Activated naive CD4-positive, alpha-beta T cell treated with anti-CD3 and anti-CD28 coated beads, Interleukin-2, amount 10 ng/mL, durations not matched to agents 7 days and 5 days (primary cell): ENCODE measurements at regions not wholly inside any gene's neighbourhood (a gene's known extent, or its start where the extent isn't known, plus 50 kb on each side); places are given as distances from the start of the nearest gene placed in this dataset.

Source experiments
- CTCF ChIA-PET: fragments of 350-600 bp; sonication (Branson Sonifier 250); formaldehyde crosslinking; loops from one replicate; lab custom pipeline; 2021; ENCODE audit warnings: antibody characterized with exemption; lab: Charles Lee
- DNase-seq: peaks from one replicate; pipeline ENCODE4 v3.0.0-alpha.2; 2020
- H3K27ac Mint-ChIP-seq: one replicate; pipeline ENCODE4 v1.8.0; 2021; ENCODE audit warnings: mild to moderate bottlenecking, moderate library complexity, mixed read lengths
- H3K27me3 Mint-ChIP-seq: one replicate; pipeline ENCODE4 v1.8.0; 2021; ENCODE audit warnings: mild to moderate bottlenecking, mixed read lengths
- H3K36me3 Mint-ChIP-seq: one replicate; pipeline ENCODE4 v1.8.0; 2021; ENCODE audit warnings: mixed read lengths
- H3K4me1 Mint-ChIP-seq: one replicate; pipeline ENCODE4 v1.8.0; 2021; ENCODE audit warnings: mixed read lengths
- H3K4me3 Mint-ChIP-seq: one replicate; pipeline ENCODE4 v1.8.0; 2021; ENCODE audit warnings: mild to moderate bottlenecking, moderate library complexity, mixed read lengths
- H3K9me3 Mint-ChIP-seq: one replicate; pipeline ENCODE4 v1.8.0; 2021; ENCODE audit warnings: mixed read lengths

DNA sequence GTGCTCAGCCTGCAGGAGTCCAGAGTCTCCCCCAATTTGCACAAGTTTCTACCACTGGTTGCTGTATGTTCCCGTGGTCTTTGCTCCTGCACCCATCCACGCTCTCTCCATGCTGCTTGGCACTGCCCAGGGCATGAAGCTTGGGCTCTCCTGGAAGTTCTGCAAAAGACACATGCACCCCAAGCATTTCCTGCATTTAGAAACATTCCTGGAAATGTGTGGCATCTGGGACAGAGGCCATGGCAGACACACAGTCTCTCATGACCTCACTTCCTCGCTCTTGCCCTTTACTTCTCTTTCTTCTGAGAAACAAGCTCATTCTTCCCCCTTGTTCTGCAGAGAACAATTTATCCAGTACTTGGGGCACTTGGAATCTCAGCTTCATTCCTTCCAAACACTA lies 489.5 kb downstream of the BUD13 start:
- H3K27me3 Mint-ChIP-seq = no peaks in the 10 kb centered on the region
- DNase-seq = no peak
- H3K4me1 Mint-ChIP-seq = no peaks in the 10 kb centered on the region
- CTCF ChIA-PET = no interaction called here
- no peak overlapping the region for H3K4me3 Mint-ChIP-seq
- no peak overlapping the region for H3K27ac Mint-ChIP-seq
- H3K9me3 Mint-ChIP-seq = no peaks in the 10 kb centered on the region
- no peaks in the 10 kb centered on the region for H3K36me3 Mint-ChIP-seq

- Mint-ChIP-seq H3K9me3 (no peaks in the 10 kb centered on the region), H3K36me3 (no peaks in the 10 kb centered on the region), H3K4me1 (no peaks in the 10 kb centered on the region), H3K27me3 (no peaks in the 10 kb centered on the region), H3K4me3 (no peak overlapping the region), H3K27ac (no peak overlapping the region)
- CTCF ChIA-PET = no interaction called here
- no peak for DNase-seq
Measured at GRCh38 chr11:116282481-116282880, 490.3 kb downstream of the BUD13 start.

GRCh38 chr11:116281173-116282160 lies 491.3 kb downstream of the BUD13 start:
- H3K4me1 Mint-ChIP-seq = no peaks in the 10 kb centered on the region
- no peak overlapping the region for H3K4me3 Mint-ChIP-seq
- DNase-seq = no peak
- no peak overlapping the region for H3K27ac Mint-ChIP-seq
- no peaks in the 10 kb centered on the region for H3K36me3 Mint-ChIP-seq
- no peaks in the 10 kb centered on the region for H3K27me3 Mint-ChIP-seq
- CTCF ChIA-PET = no interaction called here
- H3K9me3 Mint-ChIP-seq = no peaks in the 10 kb centered on the region

GRCh38 chr11:116279511-116279910 lies 493.3 kb downstream of the BUD13 start:
- Mint-ChIP-seq H3K27me3 (peaks cover 1% of the 10 kb centered on the region), H3K36me3 (no peaks in the 10 kb centered on the region), H3K4me3 (no peak overlapping the region), H3K4me1 (no peaks in the 10 kb centered on the region), H3K27ac (no peak overlapping the region), H3K9me3 (no peaks in the 10 kb centered on the region)
- CTCF ChIA-PET = no interaction called here
- no peak for DNase-seq

DNA sequence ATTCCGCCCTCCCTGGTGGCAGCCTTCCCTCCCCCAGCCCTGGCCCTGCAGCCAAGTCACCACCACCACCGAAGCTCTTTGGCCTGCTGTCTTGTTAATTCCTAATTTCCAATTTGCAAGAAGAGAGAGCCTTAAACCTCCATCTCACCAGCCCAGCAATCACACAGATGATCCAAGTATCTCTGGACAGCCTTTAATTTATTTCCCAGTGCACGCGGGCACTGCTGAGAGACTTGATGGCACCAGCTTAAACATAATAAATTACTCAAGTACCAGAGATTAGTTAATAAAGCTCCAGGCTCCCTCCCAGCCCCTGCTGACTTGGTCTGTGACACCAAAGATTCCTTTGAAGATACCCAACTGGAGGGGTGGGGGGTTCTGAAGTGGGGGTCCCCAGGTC lies 494.7 kb downstream of the BUD13 start:
- CTCF ChIA-PET = no interaction called here
- H3K9me3 Mint-ChIP-seq = no peaks in the 10 kb centered on the region
- H3K27ac Mint-ChIP-seq = no peak overlapping the region
- DNase-seq = no peak
- H3K4me1 Mint-ChIP-seq = no peaks in the 10 kb centered on the region
- no peak overlapping the region for H3K4me3 Mint-ChIP-seq
- peaks cover 4% of the 10 kb centered on the region for H3K27me3 Mint-ChIP-seq
- no peaks in the 10 kb centered on the region for H3K36me3 Mint-ChIP-seq

DNA sequence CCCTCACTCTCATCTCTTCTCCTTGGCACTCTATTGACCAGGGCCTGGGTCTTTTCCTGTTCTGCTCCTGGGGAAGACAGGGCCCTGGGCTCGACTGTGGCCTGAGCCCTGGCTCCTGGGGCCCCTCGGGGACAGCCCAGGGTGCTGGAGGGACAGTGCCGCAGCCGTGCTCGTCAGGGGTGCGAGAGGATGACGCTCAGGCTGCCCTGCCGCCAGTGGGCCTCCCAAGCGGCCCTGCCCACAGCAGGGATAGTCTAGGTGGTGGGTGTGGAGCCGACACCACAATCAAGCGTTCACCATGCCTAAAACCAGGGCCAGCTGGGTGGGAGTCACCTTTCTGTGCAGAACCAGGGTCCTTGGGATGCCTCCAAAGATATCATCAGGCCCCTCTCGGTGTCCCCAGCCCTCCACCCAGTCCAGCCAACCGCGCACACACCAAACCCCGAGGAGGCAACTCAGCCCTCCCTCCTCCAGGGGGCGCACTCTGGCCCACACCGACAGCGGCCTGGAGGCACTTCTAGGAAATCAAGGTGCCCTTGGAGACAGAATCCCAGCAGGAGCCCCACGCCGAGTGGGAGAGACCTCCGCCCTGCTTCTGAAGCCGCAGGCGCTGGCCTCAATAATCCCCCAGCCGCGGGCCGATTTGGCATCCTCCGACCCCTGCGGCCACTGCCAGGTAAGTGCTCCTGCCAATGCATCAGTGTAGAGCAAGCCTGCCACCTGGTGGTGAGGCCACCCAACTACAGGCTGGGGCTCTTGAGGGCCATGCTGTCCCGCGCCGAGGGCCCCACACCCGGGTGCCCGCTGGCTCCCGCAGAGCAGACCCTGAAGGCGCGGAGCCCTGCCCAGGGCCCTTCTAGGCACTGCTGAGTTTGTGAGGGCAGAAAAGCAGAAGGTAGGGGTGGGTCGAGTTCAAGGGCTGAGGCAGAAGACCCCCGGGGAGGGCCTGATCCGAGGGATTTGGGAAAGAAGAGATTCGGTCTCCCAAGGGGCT lies 496.4 kb downstream of the BUD13 start:
- Mint-ChIP-seq H3K4me3 (no peak overlapping the region), H3K27me3 (peaks cover 4% of the 10 kb centered on the region), H3K4me1 (no peaks in the 10 kb centered on the region), H3K36me3 (no peaks in the 10 kb centered on the region), H3K9me3 (no peaks in the 10 kb centered on the region), H3K27ac (no peak overlapping the region)
- DNase-seq = peak; percentile 84
- CTCF ChIA-PET = no interaction called here

DNA sequence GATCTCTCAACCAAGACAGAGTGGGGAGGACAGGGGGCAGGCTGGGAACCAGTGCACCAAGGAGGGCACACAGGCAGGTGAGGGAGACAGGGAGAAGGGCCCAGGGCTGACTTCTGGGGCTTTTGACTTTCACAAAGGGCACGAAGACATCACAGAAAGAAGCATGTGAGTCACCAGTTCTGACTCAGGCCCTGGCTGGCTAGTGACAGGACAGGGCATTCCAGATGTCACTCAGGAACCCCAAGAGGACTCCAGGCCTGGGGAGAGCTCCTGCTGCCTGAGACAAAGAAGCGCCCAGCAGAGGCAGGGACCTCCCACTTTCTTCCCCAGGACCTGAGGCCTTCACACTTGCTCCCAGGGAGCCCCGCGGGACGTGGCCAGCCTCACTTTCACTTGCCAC lies 497.2 kb downstream of the BUD13 start:
- no peak for DNase-seq
- H3K9me3 Mint-ChIP-seq = no peaks in the 10 kb centered on the region
- H3K27me3 Mint-ChIP-seq = peaks cover 6% of the 10 kb centered on the region
- H3K36me3 Mint-ChIP-seq = no peaks in the 10 kb centered on the region
- H3K4me1 Mint-ChIP-seq = no peaks in the 10 kb centered on the region
- H3K4me3 Mint-ChIP-seq = no peak overlapping the region
- no peak overlapping the region for H3K27ac Mint-ChIP-seq
- CTCF ChIA-PET = no interaction called here

GRCh38 chr11:116274521-116274920 lies 498.3 kb downstream of the BUD13 start:
- CTCF ChIA-PET = no interaction called here
- H3K9me3 Mint-ChIP-seq = no peaks in the 10 kb centered on the region

GRCh38 chr11:116272181-116272789 lies 500.5 kb downstream of the BUD13 start:
- H3K27me3 Mint-ChIP-seq = peaks cover 7% of the 10 kb centered on the region
- no peak overlapping the region for H3K4me3 Mint-ChIP-seq
- H3K9me3 Mint-ChIP-seq = no peaks in the 10 kb centered on the region
- CTCF ChIA-PET = no interaction called here
- DNase-seq = no peak
- H3K36me3 Mint-ChIP-seq = no peaks in the 10 kb centered on the region
- H3K4me1 Mint-ChIP-seq = no peaks in the 10 kb centered on the region
- H3K27ac Mint-ChIP-seq = no peak overlapping the region

More at GRCh38 chr11:116274521-116274920, 498.3 kb downstream of the BUD13 start:
- Mint-ChIP-seq H3K4me3 (no peak overlapping the region), H3K4me1 (no peaks in the 10 kb centered on the region), H3K36me3 (no peaks in the 10 kb centered on the region), H3K27me3 (peaks cover 7% of the 10 kb centered on the region), H3K27ac (no peak overlapping the region)
- no peak for DNase-seq

DNA sequence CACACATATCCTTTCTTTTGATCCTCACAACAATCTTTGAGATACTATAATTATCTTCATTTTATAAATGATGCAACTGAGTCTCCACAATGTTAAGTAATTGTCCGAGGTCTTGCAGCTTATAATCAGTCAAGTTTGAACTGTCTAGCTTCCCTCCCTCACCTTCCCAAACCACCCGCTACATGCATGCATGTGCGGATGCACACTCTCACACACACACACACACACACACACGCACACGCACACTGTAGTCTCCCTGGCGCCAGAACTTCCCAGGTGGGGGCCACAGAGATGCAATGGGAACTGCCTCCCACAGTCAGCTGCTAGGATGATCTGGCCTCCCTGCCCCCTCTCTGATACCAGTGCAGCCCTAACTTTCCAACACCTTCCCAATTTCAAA lies 501.3 kb downstream of the BUD13 start:
- H3K27me3 Mint-ChIP-seq = peaks cover 7% of the 10 kb centered on the region
- no peak overlapping the region for H3K4me3 Mint-ChIP-seq
- H3K27ac Mint-ChIP-seq = no peak overlapping the region
- no peaks in the 10 kb centered on the region for H3K9me3 Mint-ChIP-seq
- DNase-seq = no peak
- no peaks in the 10 kb centered on the region for H3K36me3 Mint-ChIP-seq
- no peaks in the 10 kb centered on the region for H3K4me1 Mint-ChIP-seq
- CTCF ChIA-PET = no interaction called here

- no peaks in the 10 kb centered on the region for H3K9me3 Mint-ChIP-seq
- CTCF ChIA-PET = no interaction called here
- no peaks in the 10 kb centered on the region for H3K4me1 Mint-ChIP-seq
- H3K4me3 Mint-ChIP-seq = no peak overlapping the region
- H3K27me3 Mint-ChIP-seq = peaks cover 7% of the 10 kb centered on the region
- H3K27ac Mint-ChIP-seq = no peak overlapping the region
- no peak for DNase-seq
- no peaks in the 10 kb centered on the region for H3K36me3 Mint-ChIP-seq
Measured at GRCh38 chr11:116267146-116267545, 505.6 kb downstream of the BUD13 start.

DNA sequence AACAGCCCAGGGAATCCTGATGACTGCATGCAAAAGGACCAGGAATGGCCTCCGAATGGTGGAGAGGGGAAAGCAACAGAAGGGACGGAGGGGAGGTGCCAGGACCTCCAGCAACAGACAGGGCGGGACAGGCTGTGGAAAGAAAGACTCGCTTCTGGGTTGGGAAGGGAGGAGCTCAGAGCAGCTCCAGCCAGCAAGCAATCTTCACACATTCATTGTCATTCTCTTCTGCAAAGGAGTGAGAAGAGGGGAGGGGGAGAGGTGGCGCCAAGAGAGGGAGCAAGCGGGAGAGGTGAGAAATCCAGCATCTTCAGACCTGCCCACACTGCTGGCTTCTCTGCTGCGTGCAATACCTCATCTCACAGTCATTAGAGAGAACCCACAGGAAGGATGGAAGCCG lies 509.0 kb downstream of the BUD13 start:
- no peak for DNase-seq
- H3K27ac Mint-ChIP-seq = no peak overlapping the region
- CTCF ChIA-PET = no interaction called here
- no peaks in the 10 kb centered on the region for H3K4me1 Mint-ChIP-seq
- no peaks in the 10 kb centered on the region for H3K36me3 Mint-ChIP-seq
- no peak overlapping the region for H3K4me3 Mint-ChIP-seq
- no peaks in the 10 kb centered on the region for H3K9me3 Mint-ChIP-seq
- peaks cover 3% of the 10 kb centered on the region for H3K27me3 Mint-ChIP-seq

DNA sequence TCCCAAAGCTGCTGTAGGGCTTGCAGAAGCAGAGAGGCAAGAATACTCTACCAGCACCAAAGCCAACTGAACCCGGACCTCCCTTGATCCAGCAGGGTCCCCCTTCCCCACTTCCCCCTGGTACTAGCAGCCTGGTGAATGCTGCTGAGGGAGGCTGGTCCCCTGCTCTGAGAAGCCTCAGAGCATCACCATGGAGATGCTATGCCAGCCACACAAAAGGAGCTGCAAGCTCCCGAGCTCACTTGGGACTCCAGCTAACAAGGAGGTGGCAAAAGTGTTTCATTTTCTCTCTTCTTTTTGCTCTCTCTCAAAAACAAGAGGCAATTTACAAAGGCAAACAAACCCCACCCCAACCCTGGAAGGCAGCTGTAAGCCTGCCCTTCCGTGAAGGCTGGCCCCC lies 509.8 kb downstream of the BUD13 start:
- DNase-seq = no peak
- H3K36me3 Mint-ChIP-seq = no peaks in the 10 kb centered on the region
- H3K9me3 Mint-ChIP-seq = no peaks in the 10 kb centered on the region
- H3K27me3 Mint-ChIP-seq = peaks cover 3% of the 10 kb centered on the region
- no peak overlapping the region for H3K4me3 Mint-ChIP-seq
- CTCF ChIA-PET = no interaction called here
- no peak overlapping the region for H3K27ac Mint-ChIP-seq
- no peaks in the 10 kb centered on the region for H3K4me1 Mint-ChIP-seq

- no peak overlapping the region for H3K27ac Mint-ChIP-seq
- H3K9me3 Mint-ChIP-seq = no peaks in the 10 kb centered on the region
- H3K27me3 Mint-ChIP-seq = peaks cover 3% of the 10 kb centered on the region
- no peaks in the 10 kb centered on the region for H3K4me1 Mint-ChIP-seq
- no peaks in the 10 kb centered on the region for H3K36me3 Mint-ChIP-seq
- CTCF ChIA-PET = no interaction called here
- no peak for DNase-seq
- no peak overlapping the region for H3K4me3 Mint-ChIP-seq
Measured at GRCh38 chr11:116262370-116262769, 510.4 kb downstream of the BUD13 start.
